SH-SY5Y (cell line): ENCODE measurements at regions not wholly inside any gene's neighbourhood (a gene's known extent, or its start where the extent isn't known, plus 50 kb on each side); places are given as distances from the start of the nearest gene placed in this dataset.

ENCODE experiments used
- GATA2 ChIP-seq: IDR thresholded peaks from 2 replicates; pipeline ENCODE4 v1.6.1; 2011; ENCODE audit warnings: mild to moderate bottlenecking, low read depth, low read length
- GATA3 ChIP-seq: IDR thresholded peaks from 2 replicates; pipeline ENCODE4 v1.6.1; 2011; ENCODE audit warnings: low read depth, mild to moderate bottlenecking, low read length, moderate library complexity

- TF ChIP-seq GATA2 (no peak), GATA3 (no peak)
Measured at GRCh38 chr2:62362561-62362960, 143.4 kb downstream of the TMEM17 start.
